NK-92 treated with Interleukin-12 subunit alpha and Interleukin-12 subunit beta, amount 100 ng/mL, for 24 hours (cell line): ENCODE measurements at regions not wholly inside any gene's neighbourhood (a gene's known extent, or its start where the extent isn't known, plus 50 kb on each side); places are given as distances from the start of the nearest gene placed in this dataset.
A peak's percentile ranks its signal among the peaks of the same experiment; 100 is the strongest.

Experiments used
- DNase-seq: peaks from one replicate; lab custom pipeline; 2025; lab: John Stamatoyannopoulos, UW

- no peak for DNase-seq
These were observed 82.1 kb upstream of the IFNE start for GRCh38 chr9:21564175-21564574.

GRCh38 chr9:21565155-21565554 is 83.0 kb upstream of the IFNE start:
- no peak for DNase-seq

GRCh38 chr9:21567926-21568325 is 85.8 kb upstream of the IFNE start:
- DNase-seq = no peak

- DNase-seq = no peak
These were observed 86.4 kb upstream of the IFNE start for GRCh38 chr9:21568484-21568883.

- no peak for DNase-seq
These were observed 87.6 kb upstream of the IFNE start for GRCh38 chr9:21569721-21570120.

- DNase-seq = no peak
These were observed 88.6 kb upstream of the IFNE start for GRCh38 chr9:21570643-21571275.

GRCh38 chr9:21574261-21574660 is 92.1 kb upstream of the IFNE start:
- DNase-seq = no peak

- DNase-seq = no peak
These were observed 94.4 kb upstream of the IFNE start for GRCh38 chr9:21576331-21577189.

GRCh38 chr9:21579247-21579671 is 97.1 kb upstream of the IFNE start:
- peak; percentile 31 for DNase-seq

- no peak for DNase-seq
These were observed 97.6 kb upstream of the IFNE start for GRCh38 chr9:21579743-21580142.

- DNase-seq = no peak
These were observed 98.7 kb upstream of the IFNE start for GRCh38 chr9:21580636-21581378.

GRCh38 chr9:21583628-21584377 is 101.7 kb upstream of the IFNE start:
- no peak for DNase-seq

- DNase-seq = no peak
These were observed 102.8 kb upstream of the IFNE start for GRCh38 chr9:21584890-21585289.

- no peak for DNase-seq
These were observed 103.9 kb upstream of the IFNE start for GRCh38 chr9:21585756-21586752.

- no peak for DNase-seq
These were observed 107.4 kb upstream of the IFNE start for GRCh38 chr9:21589344-21590056.

GRCh38 chr9:21590058-21590996 is 108.2 kb upstream of the IFNE start:
- no peak for DNase-seq

GRCh38 chr9:21591221-21592062 is 109.3 kb upstream of the IFNE start:
- DNase-seq = peak; percentile 63

- no peak for DNase-seq
These were observed 109.9 kb upstream of the IFNE start for GRCh38 chr9:21592063-21592338.
